ENCODE measurements at regions not wholly inside any gene's neighbourhood (a gene's known extent, or its start where the extent isn't known, plus 50 kb on each side); places are given as distances from the start of the nearest gene placed in this dataset.
A peak's percentile ranks its signal among the peaks of the same experiment; 100 is the strongest.
"Not testable (repeated sequence)": the region's sequence is repeated elsewhere in the genome, so short reads cannot be mapped to it uniquely, and the experiment has no call there.

DNA sequence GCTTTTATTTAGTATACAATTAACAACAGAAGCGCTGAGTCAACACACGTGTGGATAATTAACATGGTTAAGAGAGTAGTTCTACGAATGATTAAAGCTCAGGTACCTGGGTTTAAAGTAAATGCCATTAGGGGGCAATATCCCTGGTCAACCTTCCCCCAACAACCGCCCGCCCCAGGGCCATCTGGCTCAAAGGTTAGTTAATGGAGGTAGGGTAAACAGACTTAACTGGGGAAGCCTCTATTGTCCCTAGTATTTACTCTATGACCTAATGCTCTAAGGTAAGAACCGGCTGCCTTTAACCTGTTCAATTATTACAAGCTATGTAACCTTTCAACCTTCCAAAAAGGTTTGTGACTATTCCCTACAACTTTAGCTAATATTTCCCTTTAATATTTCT is 90.7 kb downstream of the CPXCR1 start (continued):
- TF ChIP-seq ISL2 (CRISPR knock-in tag; IDR thresholded peaks at IDR 0.05) (0 out of 2 replicates have a peak, but pooled peaks have one; percentile 38), SALL1 (CRISPR knock-in tag; IDR thresholded peaks at IDR 0.05) (peak; percentile 13; the same call in 1 of the 2 replicates)

DNA sequence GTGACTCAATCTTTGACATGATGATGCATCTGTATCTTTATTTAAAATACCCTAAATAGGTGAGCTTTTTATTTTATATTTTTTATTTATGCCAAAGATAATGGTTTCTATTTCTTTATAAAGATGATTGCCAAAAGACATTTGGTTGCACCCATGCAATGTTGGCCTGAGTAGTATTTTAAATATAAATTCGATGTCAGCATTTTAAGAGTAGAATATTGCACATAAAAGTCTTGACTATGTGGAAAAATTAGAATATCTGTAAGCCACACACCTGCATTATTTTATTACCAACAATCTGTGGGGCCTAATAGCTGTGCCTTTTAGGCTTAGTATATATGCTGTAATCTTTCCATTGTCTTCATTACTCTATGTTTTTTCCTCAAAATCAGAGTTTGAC is 91.4 kb downstream of the CPXCR1 start:
- ATAC-seq (no peak), DNase-seq (ENCODE audit: low spot score) (no peak), FAIRE-seq (no peak)
- no peak overlapping the region for H3K9ac ChIP-seq (ENCODE audit: insufficient read depth, low read depth, low read length)
- no peaks in the 10 kb centered on the region for H4K20me1 ChIP-seq (ENCODE audit: insufficient read depth, low read length)
- no TSS peak for BruUV-seq (replicated peaks)
- CTCF ChIA-PET (ENCODE audit: low intra/inter-chr PET ratio, low total read pairs): no interaction called here
- in situ Hi-C loops (cut with HindIII; ENCODE audit: extremely low pct_ligation_motif_present, low pct_unique_long_range_greater_than_20kb): no loop called here
- intact Hi-C loops (cut with micrococcal nuclease; ENCODE audit: unreplicated experiment): loop anchor here (5.0 kb wide), 1 partner anchor 49 kb away; no protein-coding TSS in a partner anchor
- 92% methylated on average over 1 of the region's 1 CpG for WGBS (ENCODE audit: low lambda C conversion rate)
- peak in 1 of 2 experiments; percentile 51; a peak in 2 of 4 replicates for TF ChIP-seq MAFK (conservative IDR thresholded peaks at IDR 0.05 in 1 of 2, IDR thresholded peaks at IDR 0.05 in 1 of 2; ENCODE audit: low read length in 2 of 2)
- TF ChIP-seq, protein P1, sequence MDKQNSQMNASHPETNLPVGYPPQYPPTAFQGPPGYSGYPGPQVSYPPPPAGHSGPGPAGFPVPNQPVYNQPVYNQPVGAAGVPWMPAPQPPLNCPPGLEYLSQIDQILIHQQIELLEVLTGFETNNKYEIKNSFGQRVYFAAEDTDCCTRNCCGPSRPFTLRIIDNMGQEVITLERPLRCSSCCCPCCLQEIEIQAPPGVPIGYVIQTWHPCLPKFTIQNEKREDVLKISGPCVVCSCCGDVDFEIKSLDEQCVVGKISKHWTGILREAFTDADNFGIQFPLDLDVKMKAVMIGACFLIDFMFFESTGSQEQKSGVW (CRISPR knock-in tag; IDR thresholded peaks at IDR 0.05; ENCODE audit: borderline replicate concordance): no peak
- no peak overlapping the region for H3K4me3 ChIP-seq (replicated peaks in 1 of 3; ENCODE audit: insufficient read depth in 1 of 3, low read depth in 2 of 3, low read length in 3 of 3)
- H2AFZ ChIP-seq (ENCODE audit: low read length): no peak overlapping the region
- H3K36me3 ChIP-seq (replicated peaks in 1 of 2; ENCODE audit: control insufficient read depth in 1 of 2, insufficient read depth in 2 of 2, low read length in 2 of 2): no peaks in the 10 kb centered on the region
- POLR2A ChIA-PET: no interaction called here
- H3K27me3 ChIP-seq (ENCODE audit: control insufficient read depth in 1 of 2, insufficient read depth in 2 of 2, low read length in 2 of 2): no peaks in the 10 kb centered on the region
- no peak overlapping the region for H3K27ac ChIP-seq (ENCODE audit: extremely low read length, insufficient read depth, low read length)
- H3K4me2 ChIP-seq (ENCODE audit: low read depth, low read length): no peak overlapping the region
- H3K4me1 ChIP-seq (ENCODE audit: insufficient read depth, low read length): peaks cover 34% of the 10 kb centered on the region
- H3K9me3 ChIP-seq (ENCODE audit: low read length): no peaks in the 10 kb centered on the region
- no peaks in the 10 kb centered on the region for H3K79me2 ChIP-seq (ENCODE audit: insufficient read depth, low read length)

DNA sequence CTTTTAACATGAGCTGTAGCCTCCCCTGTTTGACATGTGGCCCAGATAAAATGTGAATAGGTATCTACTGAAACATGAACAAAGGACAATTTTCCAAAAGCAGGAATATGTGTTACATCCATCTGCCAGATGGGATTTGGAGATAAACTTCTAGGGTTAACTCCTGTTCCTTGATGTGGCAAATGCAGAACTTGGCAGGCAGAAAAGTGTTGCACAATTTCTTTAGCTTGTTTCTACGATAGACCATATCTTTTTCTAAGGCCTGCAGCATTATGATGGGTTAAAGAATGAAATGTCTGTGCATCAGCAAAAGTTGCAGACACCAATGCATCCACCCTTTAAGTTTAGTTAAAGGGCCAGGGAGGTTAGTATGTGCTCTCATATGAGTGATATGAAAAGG is 96.8 kb downstream of the CPXCR1 start:
- POLR2A ChIA-PET; H2AFZ ChIP-seq (ENCODE audit: low read length); H3K27ac ChIP-seq (ENCODE audit: extremely low read length, insufficient read depth, low read length); CTCF ChIA-PET (ENCODE audit: low intra/inter-chr PET ratio, low total read pairs); H3K9ac ChIP-seq (ENCODE audit: insufficient read depth, low read depth, low read length); in situ Hi-C loops (cut with HindIII; ENCODE audit: extremely low pct_ligation_motif_present, low pct_unique_long_range_greater_than_20kb); H3K4me1 ChIP-seq (ENCODE audit: insufficient read depth, low read length); DNase-seq (ENCODE audit: low spot score); intact Hi-C loops (cut with micrococcal nuclease; ENCODE audit: unreplicated experiment); H3K9me3 ChIP-seq (ENCODE audit: low read length); FAIRE-seq; BruUV-seq (replicated peaks); H3K36me3 ChIP-seq (replicated peaks in 1 of 2; ENCODE audit: control insufficient read depth in 1 of 2, insufficient read depth in 2 of 2, low read length in 2 of 2); H3K79me2 ChIP-seq (ENCODE audit: insufficient read depth, low read length); ATAC-seq; H4K20me1 ChIP-seq (ENCODE audit: insufficient read depth, low read length); H3K4me3 ChIP-seq (replicated peaks in 1 of 3; ENCODE audit: insufficient read depth in 1 of 3, low read depth in 2 of 3, low read length in 3 of 3); H3K27me3 ChIP-seq (ENCODE audit: control insufficient read depth in 1 of 2, insufficient read depth in 2 of 2, low read length in 2 of 2); H3K4me2 ChIP-seq (ENCODE audit: low read depth, low read length): not testable (repeated sequence)
- WGBS (ENCODE audit: low lambda C conversion rate): 10% methylated on average over 1 of the region's 1 CpG

All from HepG2 (cell line).